A673 (cell line): ENCODE measurements at regions not wholly inside any gene's neighbourhood (a gene's known extent, or its start where the extent isn't known, plus 50 kb on each side); places are given as distances from the start of the nearest gene placed in this dataset.

Experiments
- EZH2 ChIP-seq: fragments of 200-600 bp; sonication (generic); IDR thresholded peaks from 2 replicates; pipeline ENCODE4 v1.6.1; 2017; ENCODE audit warnings: borderline replicate concordance, low read depth, mild to moderate bottlenecking, mixed read lengths, antibody characterized with exemption, low read length; ENCODE audit not compliant: poor library complexity, severe bottlenecking
- TF ChIP-seq, protein P1 (sequence below): fragments of 300-800, 200-600 bp; sonication (generic); conservative IDR thresholded peaks from 2 replicates; pipeline ENCODE4 v1.5.1; 2017; ENCODE audit warnings: low read depth, mild to moderate bottlenecking, antibody characterized with exemption, low read length, moderate library complexity, mixed read lengths

DNA sequence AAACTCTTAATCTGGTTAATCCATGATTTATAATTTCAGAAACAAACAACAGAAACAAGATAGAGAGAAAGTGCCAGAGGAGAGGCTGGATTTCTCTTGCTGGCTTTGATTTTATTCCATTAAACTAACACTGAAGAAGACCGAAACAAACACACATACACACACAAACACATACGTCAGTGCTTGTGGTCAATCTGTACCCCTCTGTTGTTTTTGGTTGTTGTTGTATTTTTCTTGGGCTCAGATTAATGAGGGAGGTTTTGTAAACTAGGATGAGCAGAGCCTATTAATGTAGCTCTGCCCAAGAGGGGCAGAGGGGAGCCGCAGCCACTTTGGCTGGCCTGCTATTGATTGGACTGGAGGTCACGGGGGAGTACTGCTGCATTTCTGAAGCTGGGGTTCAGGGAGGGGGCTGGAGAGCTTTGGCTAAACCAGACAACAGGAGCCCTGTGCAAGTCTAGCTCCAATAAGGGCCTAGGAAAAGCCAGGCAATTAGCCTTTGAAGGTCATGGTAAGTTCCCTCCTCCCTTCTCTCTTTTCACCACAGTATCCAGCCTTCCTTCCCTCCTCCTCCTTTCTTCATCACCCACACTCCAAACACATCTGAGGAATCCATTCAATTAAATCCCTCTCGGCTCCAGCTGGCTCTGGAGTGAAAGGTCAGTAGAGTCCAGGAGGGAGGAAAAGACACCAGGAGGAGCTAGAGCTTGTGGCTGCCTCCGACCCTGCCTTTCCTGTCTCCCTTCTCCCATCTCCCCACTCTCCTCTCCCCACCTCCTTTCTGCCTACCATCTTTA lies 344.1 kb upstream of the LMO3 start:
- TF ChIP-seq, protein P1, sequence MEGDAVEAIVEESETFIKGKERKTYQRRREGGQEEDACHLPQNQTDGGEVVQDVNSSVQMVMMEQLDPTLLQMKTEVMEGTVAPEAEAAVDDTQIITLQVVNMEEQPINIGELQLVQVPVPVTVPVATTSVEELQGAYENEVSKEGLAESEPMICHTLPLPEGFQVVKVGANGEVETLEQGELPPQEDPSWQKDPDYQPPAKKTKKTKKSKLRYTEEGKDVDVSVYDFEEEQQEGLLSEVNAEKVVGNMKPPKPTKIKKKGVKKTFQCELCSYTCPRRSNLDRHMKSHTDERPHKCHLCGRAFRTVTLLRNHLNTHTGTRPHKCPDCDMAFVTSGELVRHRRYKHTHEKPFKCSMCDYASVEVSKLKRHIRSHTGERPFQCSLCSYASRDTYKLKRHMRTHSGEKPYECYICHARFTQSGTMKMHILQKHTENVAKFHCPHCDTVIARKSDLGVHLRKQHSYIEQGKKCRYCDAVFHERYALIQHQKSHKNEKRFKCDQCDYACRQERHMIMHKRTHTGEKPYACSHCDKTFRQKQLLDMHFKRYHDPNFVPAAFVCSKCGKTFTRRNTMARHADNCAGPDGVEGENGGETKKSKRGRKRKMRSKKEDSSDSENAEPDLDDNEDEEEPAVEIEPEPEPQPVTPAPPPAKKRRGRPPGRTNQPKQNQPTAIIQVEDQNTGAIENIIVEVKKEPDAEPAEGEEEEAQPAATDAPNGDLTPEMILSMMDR, result no peak
- TF ChIP-seq EZH2, result no peak
